GM18909 (cell line): ENCODE measurements at regions not wholly inside any gene's neighbourhood (a gene's known extent, or its start where the extent isn't known, plus 50 kb on each side); places are given as distances from the start of the nearest gene placed in this dataset.

Experiments used
- ATAC-seq: cut with Tn5 transposase; IDR thresholded peaks from one replicate; pipeline ENCODE4 v1.9.1; 2021; ENCODE audit warnings: mild to moderate bottlenecking; ENCODE audit not compliant: unreplicated experiment, poor library complexity

GRCh38 chr7:96638669-96639068, 71.0 kb downstream of the SEM1 start:
- no peak for ATAC-seq

GRCh38 chr7:96637522-96637921, 72.1 kb downstream of the SEM1 start:
- no peak for ATAC-seq

GRCh38 chr7:96636979-96637378, 72.7 kb downstream of the SEM1 start:
- ATAC-seq: no peak

- ATAC-seq: no peak
Measured at GRCh38 chr7:96636342-96636860, 73.2 kb downstream of the SEM1 start.

GRCh38 chr7:96629884-96630283, 79.8 kb downstream of the SEM1 start:
- ATAC-seq: no peak

- ATAC-seq: no peak
Measured at GRCh38 chr7:96624954-96625353, 84.7 kb downstream of the SEM1 start.

- no peak for ATAC-seq
Measured at GRCh38 chr7:96621932-96622331, 87.7 kb downstream of the SEM1 start.

GRCh38 chr7:96614154-96614867, 95.3 kb downstream of the SEM1 start:
- ATAC-seq: no peak

- no peak for ATAC-seq
Measured at GRCh38 chr7:96612034-96612433, 97.6 kb downstream of the SEM1 start.

- no peak for ATAC-seq
Measured at GRCh38 chr7:96605045-96605716, 104.5 kb downstream of the SEM1 start.

GRCh38 chr7:96599288-96599936, 110.2 kb downstream of the SEM1 start:
- no peak for ATAC-seq

- no peak for ATAC-seq
Measured at GRCh38 chr7:96598421-96598820, 111.2 kb downstream of the SEM1 start.

- no peak for ATAC-seq
Measured at GRCh38 chr7:96596120-96596826, 113.4 kb downstream of the SEM1 start.

GRCh38 chr7:96591900-96592676, 117.6 kb downstream of the SEM1 start:
- ATAC-seq: no peak

GRCh38 chr7:96591159-96591899, 118.3 kb downstream of the SEM1 start:
- no peak for ATAC-seq

- no peak for ATAC-seq
Measured at GRCh38 chr7:96589038-96589437, 120.6 kb downstream of the SEM1 start.

GRCh38 chr7:96579119-96579518, 130.5 kb downstream of the SEM1 start:
- ATAC-seq: no peak

GRCh38 chr7:96578606-96579005, 131.0 kb downstream of the SEM1 start:
- no peak for ATAC-seq

GRCh38 chr7:96563409-96563808, 146.2 kb downstream of the SEM1 start:
- ATAC-seq: no peak
